SK-N-SH treated with all-trans-retinoic acid at 6 μM for 48 hours (cell line): ENCODE measurements at regions not wholly inside any gene's neighbourhood (a gene's known extent, or its start where the extent isn't known, plus 50 kb on each side); places are given as distances from the start of the nearest gene placed in this dataset.

ENCODE experiments used
- ARNTL ChIP-seq: fragments of 450-650 bp; formaldehyde crosslinking; IDR thresholded peaks from 2 replicates; pipeline ENCODE4 v1.5.0; 2020; ENCODE audit warnings: low read depth, mild to moderate bottlenecking, moderate library complexity, borderline replicate concordance
- CSDC2 ChIP-seq: fragments of 250-450 bp; sonication (Bioruptor Pico); IDR thresholded peaks from 2 replicates; pipeline ENCODE4 v1.5.0; 2020; ENCODE audit warnings: mild to moderate bottlenecking, moderate library complexity
- PATZ1 ChIP-seq: fragments of 250-450 bp; sonication (Bioruptor Pico); IDR thresholded peaks from 2 replicates; pipeline ENCODE4 v1.8.0; 2020; ENCODE audit warnings: mild to moderate bottlenecking, moderate library complexity, borderline replicate concordance
- RARB ChIP-seq: fragments of 250-450 bp; sonication (Bioruptor Pico); IDR thresholded peaks from 2 replicates; pipeline ENCODE4 v1.8.0; 2021; ENCODE audit warnings: mild to moderate bottlenecking, moderate library complexity
- ZNF70 ChIP-seq: fragments of 450-650 bp; formaldehyde crosslinking; IDR thresholded peaks from 2 replicates; pipeline ENCODE4 v1.5.0; 2020; ENCODE audit warnings: mild to moderate bottlenecking, moderate library complexity

- TF ChIP-seq ZNF70, result no peak
- TF ChIP-seq PATZ1, result no peak
- no peak for TF ChIP-seq RARB (CRISPR knock-in tag)
- no peak for TF ChIP-seq CSDC2 (CRISPR knock-in tag)
- TF ChIP-seq ARNTL (CRISPR knock-in tag), result no peak
Observed at GRCh38 chr5:39826051-39826450, 401.3 kb upstream of the DAB2 start.
